Naive B cell (primary cell): ENCODE measurements at regions not wholly inside any gene's neighbourhood (a gene's known extent, or its start where the extent isn't known, plus 50 kb on each side); places are given as distances from the start of the nearest gene placed in this dataset.

Experiments used
- ATAC-seq, 2 donors: fragments of 150-1000 bp; cut with Tn5 transposase; 2 replicates each; pipeline ENCODE4 v1.10.0; 2021; ENCODE audit warnings: low read depth in 2 of 2, mild to moderate bottlenecking in 2 of 2, moderate library complexity in 2 of 2
- DNase-seq: peaks from one replicate; pipeline ENCODE4 v3.0.0; 2022
- H3K27ac Mint-ChIP-seq, 6 donors: one replicate each; pipeline ENCODE4 v1.8.0; 2020 to 2022; ENCODE audit warnings: mild to moderate bottlenecking in 6 of 6, mixed read lengths in 6 of 6, moderate library complexity in 5 of 6, inconsistent platforms in 2 of 6
- H3K27me3 Mint-ChIP-seq, 3 donors: one replicate each; pipeline ENCODE4 v1.8.0; 2021 to 2022; ENCODE audit warnings: mixed read lengths in 3 of 3, mild to moderate bottlenecking in 1 of 3
- H3K36me3 Mint-ChIP-seq, 2 donors: one replicate each; pipeline ENCODE4 v1.8.0; 2020 to 2022; ENCODE audit warnings: mixed read lengths in 2 of 2, inconsistent platforms in 1 of 2, mild to moderate bottlenecking in 1 of 2
- H3K4me1 Mint-ChIP-seq, 3 donors: one replicate each; pipeline ENCODE4 v1.8.0; 2020 to 2022; ENCODE audit warnings: mixed read lengths in 3 of 3, inconsistent platforms in 1 of 3, mild to moderate bottlenecking in 1 of 3, moderate library complexity in 1 of 3
- H3K4me3 Mint-ChIP-seq, 8 donors: one replicate each; pipeline ENCODE4 v1.8.0; 2020 to 2022; ENCODE audit warnings: mild to moderate bottlenecking in 8 of 8, mixed read lengths in 8 of 8, moderate library complexity in 8 of 8, inconsistent platforms in 2 of 8
- H3K9me3 Mint-ChIP-seq, 7 donors: one replicate each; pipeline ENCODE4 v1.8.0; 2020 to 2022; ENCODE audit warnings: mixed read lengths in 7 of 7, mild to moderate bottlenecking in 5 of 7, inconsistent platforms in 2 of 7, moderate library complexity in 1 of 7

- Mint-ChIP-seq H3K27ac (peak overlapping the region in 1 of 6 donors; percentile 1), H3K27me3 (peaks cover 6 to 8% (median 6%) of the 10 kb centered on the region in 3 donors), H3K36me3 (no peaks in the 10 kb centered on the region), H3K4me1 (peaks cover 19 to 24% (median 23%) of the 10 kb centered on the region in 3 donors), H3K4me3 (no peak overlapping the region), H3K9me3 (no peaks in the 10 kb centered on the region)
- no peak for ATAC-seq
- no peak for DNase-seq
Measured at GRCh38 chr2:20526160-20526559, 79.3 kb downstream of the RHOB start.

DNA sequence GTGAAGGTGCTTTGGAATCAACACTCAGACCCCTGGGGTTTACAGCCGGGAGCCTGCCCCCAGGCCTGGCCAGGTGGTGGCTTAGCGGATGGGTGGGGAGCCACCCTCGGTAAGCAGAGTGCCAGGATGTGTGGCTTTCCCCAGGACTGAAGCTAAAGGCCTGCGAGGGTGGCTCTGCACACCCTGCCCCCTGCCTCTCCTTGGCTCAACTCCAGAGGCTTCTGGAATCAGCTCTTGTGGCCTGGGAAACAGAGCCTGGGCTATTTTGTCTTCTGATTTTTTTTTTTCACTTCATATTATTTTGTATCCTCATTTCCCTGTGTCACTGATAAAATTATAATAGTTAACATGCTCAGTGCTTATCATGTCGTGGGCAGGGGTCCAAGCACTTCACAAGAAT is 79.8 kb downstream of the RHOB start:
- DNase-seq (no peak), ATAC-seq (no peak)
- H3K27ac Mint-ChIP-seq: no peak overlapping the region
- no peaks in the 10 kb centered on the region for H3K9me3 Mint-ChIP-seq
- H3K4me3 Mint-ChIP-seq: no peak overlapping the region
- no peaks in the 10 kb centered on the region for H3K36me3 Mint-ChIP-seq
- peaks cover 6 to 8% (median 6%) of the 10 kb centered on the region in 3 donors for H3K27me3 Mint-ChIP-seq
- H3K4me1 Mint-ChIP-seq: peaks cover 19 to 24% (median 23%) of the 10 kb centered on the region in 3 donors

- Mint-ChIP-seq H3K27ac (no peak overlapping the region), H3K9me3 (no peaks in the 10 kb centered on the region), H3K4me3 (no peak overlapping the region), H3K27me3 (peaks cover 3 to 11% (median 6%) of the 10 kb centered on the region in 3 donors), H3K4me1 (peaks cover 16 to 24% (median 17%) of the 10 kb centered on the region in 3 donors), H3K36me3 (no peaks in the 10 kb centered on the region)
- DNase-seq (no peak), ATAC-seq (no peak)
Measured at GRCh38 chr2:20528713-20529112, 81.8 kb downstream of the RHOB start.

GRCh38 chr2:20530520-20530919 is 83.6 kb downstream of the RHOB start:
- peaks cover 0 to 12% (median 12%) of the 10 kb centered on the region in 3 donors for H3K27me3 Mint-ChIP-seq
- H3K4me3 Mint-ChIP-seq: peak overlapping the region in 1 of 8 donors; percentile 44
- peaks cover under 1 to 8% (median 4%) of the 10 kb centered on the region in 3 donors for H3K4me1 Mint-ChIP-seq
- H3K27ac Mint-ChIP-seq: no peak overlapping the region
- DNase-seq (no peak), ATAC-seq (no peak)
- H3K9me3 Mint-ChIP-seq: no peaks in the 10 kb centered on the region
- H3K36me3 Mint-ChIP-seq: no peaks in the 10 kb centered on the region

GRCh38 chr2:20531633-20532262 is 84.9 kb downstream of the RHOB start:
- peaks cover 0 to 7% (median 3%) of the 10 kb centered on the region in 3 donors for H3K4me1 Mint-ChIP-seq
- no peaks in the 10 kb centered on the region for H3K9me3 Mint-ChIP-seq
- no peaks in the 10 kb centered on the region for H3K36me3 Mint-ChIP-seq
- peaks cover 0 to 12% (median 12%) of the 10 kb centered on the region in 3 donors for H3K27me3 Mint-ChIP-seq
- ATAC-seq: no peak
- H3K27ac Mint-ChIP-seq: no peak overlapping the region
- H3K4me3 Mint-ChIP-seq: no peak overlapping the region
- DNase-seq: no peak

GRCh38 chr2:20532634-20533437 is 86.0 kb downstream of the RHOB start:
- H3K27me3 Mint-ChIP-seq: peaks cover 0 to 12% (median 12%) of the 10 kb centered on the region in 3 donors
- ATAC-seq: no peak
- no peak for DNase-seq
- no peaks in the 10 kb centered on the region for H3K36me3 Mint-ChIP-seq
- H3K4me1 Mint-ChIP-seq: peaks cover 0 to 3% (median 0%) of the 10 kb centered on the region in 3 donors
- H3K9me3 Mint-ChIP-seq: no peaks in the 10 kb centered on the region
- no peak overlapping the region for H3K27ac Mint-ChIP-seq
- H3K4me3 Mint-ChIP-seq: no peak overlapping the region

- H3K4me1 Mint-ChIP-seq: no peaks in the 10 kb centered on the region
- no peak overlapping the region for H3K4me3 Mint-ChIP-seq
- no peaks in the 10 kb centered on the region for H3K36me3 Mint-ChIP-seq
- H3K27me3 Mint-ChIP-seq: peaks cover 0 to 15% (median 15%) of the 10 kb centered on the region in 3 donors
- DNase-seq: no peak
- H3K27ac Mint-ChIP-seq: peak overlapping the region in 1 of 6 donors; percentile 42
- no peaks in the 10 kb centered on the region for H3K9me3 Mint-ChIP-seq
- no peak for ATAC-seq
Measured at GRCh38 chr2:20533993-20534622, 87.2 kb downstream of the RHOB start.

GRCh38 chr2:20534913-20535801 is 88.3 kb downstream of the RHOB start:
- no peak for DNase-seq
- peaks cover 0 to 21% (median 19%) of the 10 kb centered on the region in 3 donors for H3K27me3 Mint-ChIP-seq
- ATAC-seq: no peak
- no peak overlapping the region for H3K4me3 Mint-ChIP-seq
- H3K27ac Mint-ChIP-seq: no peak overlapping the region
- no peaks in the 10 kb centered on the region for H3K36me3 Mint-ChIP-seq
- no peaks in the 10 kb centered on the region for H3K4me1 Mint-ChIP-seq
- no peaks in the 10 kb centered on the region for H3K9me3 Mint-ChIP-seq

DNA sequence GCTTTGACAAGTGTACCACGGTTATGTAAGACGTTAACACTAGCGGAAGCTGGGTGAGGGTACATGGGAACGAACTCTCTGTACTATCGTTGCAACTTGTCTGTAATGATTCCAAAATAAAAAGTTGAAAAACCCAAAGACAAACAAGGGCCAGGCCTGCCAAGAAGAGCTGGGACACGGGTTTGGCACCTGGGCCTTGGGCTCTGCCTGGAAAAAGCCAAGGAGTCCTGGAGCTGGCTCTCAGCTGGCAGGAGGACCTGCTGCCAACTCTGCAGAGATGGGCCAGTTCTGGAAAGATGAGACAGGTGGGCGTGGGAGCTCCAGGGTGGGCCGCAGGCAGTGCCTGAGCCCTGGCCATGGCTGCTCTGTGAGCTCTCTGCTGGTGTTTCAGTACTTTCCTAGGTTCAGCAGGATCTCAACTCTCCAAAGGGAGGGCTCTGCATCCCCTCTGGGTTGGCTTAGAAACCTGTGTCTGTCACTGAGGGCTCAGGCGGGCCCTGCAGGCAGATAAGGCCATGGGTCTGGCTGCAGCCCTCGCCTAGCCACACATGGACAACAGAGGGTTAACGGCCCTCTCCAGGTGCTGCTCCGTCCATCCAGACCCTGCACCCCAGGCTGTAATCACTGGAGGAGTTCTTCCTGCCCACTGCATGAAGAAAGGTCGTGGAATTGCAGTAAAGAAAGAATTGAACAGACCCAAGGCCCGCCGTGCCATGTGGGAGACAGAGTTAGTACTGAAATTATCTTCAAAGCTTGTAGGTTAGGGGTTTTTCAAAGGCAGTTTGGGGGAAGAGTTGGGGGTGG is 89.9 kb downstream of the RHOB start:
- ATAC-seq (no peak), DNase-seq (no peak)
- no peaks in the 10 kb centered on the region for H3K4me1 Mint-ChIP-seq
- no peaks in the 10 kb centered on the region for H3K36me3 Mint-ChIP-seq
- H3K27ac Mint-ChIP-seq: peak overlapping the region in 2 of 6 donors; percentile 26 to 74
- H3K9me3 Mint-ChIP-seq: no peaks in the 10 kb centered on the region
- H3K27me3 Mint-ChIP-seq: peaks cover 0 to 30% (median 19%) of the 10 kb centered on the region in 3 donors
- H3K4me3 Mint-ChIP-seq: no peak overlapping the region

DNA sequence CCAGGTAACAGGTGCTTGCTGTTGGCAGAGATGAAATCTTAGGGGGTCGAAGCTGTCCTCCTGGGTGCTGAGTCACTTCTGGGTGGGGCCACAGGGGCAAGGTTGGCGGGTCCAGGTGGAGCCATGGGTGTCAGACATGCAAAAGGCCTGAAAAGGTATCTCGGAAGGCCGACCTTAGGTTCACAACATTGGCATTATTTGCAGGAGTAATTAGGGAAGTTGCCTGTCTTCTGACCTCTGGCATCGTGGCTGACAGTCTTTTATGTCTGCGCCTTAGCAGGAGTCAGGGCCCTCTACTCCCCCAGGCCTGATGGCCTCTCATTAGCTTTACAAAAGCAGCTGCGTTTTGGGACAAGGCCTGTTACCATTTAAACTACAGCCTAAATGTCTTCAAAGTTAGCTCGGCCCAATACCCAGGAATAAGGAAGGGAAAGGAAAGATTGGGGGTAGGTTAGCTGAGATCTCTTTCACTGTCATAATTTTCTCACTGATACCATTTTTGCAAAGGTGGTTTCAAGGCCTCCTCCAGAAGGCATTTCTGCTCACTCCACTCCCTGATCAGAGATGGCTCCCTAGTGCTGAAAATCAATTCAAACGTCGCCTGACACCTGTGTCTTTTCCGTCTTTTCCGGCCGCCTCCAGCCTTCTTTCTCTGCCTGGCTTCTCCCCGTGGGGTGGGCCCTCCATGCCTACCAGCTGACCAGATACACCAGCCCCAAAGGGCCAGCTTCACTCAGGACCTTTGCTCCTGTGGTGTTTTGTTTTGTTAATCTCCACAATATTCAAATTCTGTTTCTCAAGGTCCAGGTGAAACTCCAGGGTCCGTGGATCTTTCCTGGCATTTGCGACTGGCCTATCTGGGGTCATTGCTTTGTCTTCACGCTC is 90.8 kb downstream of the RHOB start:
- H3K4me3 Mint-ChIP-seq: no peak overlapping the region
- no peaks in the 10 kb centered on the region for H3K36me3 Mint-ChIP-seq
- H3K27ac Mint-ChIP-seq: peak overlapping the region in 3 of 6 donors; percentile 2 to 44 (median 28)
- no peaks in the 10 kb centered on the region for H3K4me1 Mint-ChIP-seq
- DNase-seq (no peak), ATAC-seq (no peak)
- H3K9me3 Mint-ChIP-seq: no peaks in the 10 kb centered on the region
- peaks cover 0 to 30% (median 17%) of the 10 kb centered on the region in 3 donors for H3K27me3 Mint-ChIP-seq

DNA sequence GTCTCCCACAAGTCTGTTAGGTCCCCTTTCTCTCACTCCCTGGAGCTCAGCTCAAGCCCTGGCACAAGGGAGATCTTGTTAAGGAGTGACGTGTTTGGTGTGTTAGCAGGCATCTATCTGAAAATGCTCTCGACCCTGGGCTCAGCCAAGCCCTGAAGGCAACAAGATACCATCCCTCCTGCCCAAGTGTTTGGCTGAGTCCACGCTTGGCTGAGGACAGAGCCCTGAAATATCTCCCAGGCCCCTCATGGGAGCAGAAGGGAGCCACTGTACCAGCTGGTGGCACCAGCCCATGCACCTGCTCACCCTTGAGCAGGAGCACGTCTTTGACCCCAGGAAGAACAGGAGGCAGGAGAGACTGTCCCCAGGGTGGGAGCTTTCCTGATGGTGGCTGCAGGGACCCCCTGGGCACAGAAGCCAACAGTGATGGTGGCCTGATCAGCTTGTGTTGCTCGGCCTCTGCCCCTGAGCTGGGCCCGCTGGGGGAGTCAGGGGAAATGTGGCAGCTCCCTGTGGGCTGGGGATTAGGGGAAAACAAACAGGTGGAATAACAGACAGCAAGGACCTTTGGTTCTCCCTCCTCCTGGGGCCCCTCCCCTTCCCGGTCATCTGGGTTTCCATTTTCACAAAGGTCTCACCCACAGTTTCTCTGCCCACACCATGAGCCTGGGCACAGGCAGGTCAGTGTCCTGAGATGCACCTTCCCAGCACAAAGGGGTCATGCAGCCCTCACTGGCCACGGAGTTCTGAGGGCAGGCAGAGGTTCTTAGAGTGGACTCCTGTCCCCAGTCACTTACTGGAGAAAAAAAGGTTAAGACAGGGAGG is 91.6 kb downstream of the RHOB start:
- H3K27me3 Mint-ChIP-seq: peaks cover 0 to 30% (median 13%) of the 10 kb centered on the region in 3 donors
- H3K4me1 Mint-ChIP-seq: no peaks in the 10 kb centered on the region
- H3K9me3 Mint-ChIP-seq: no peaks in the 10 kb centered on the region
- peak overlapping the region in 2 of 6 donors; percentile 28 to 79 for H3K27ac Mint-ChIP-seq
- ATAC-seq (no peak), DNase-seq (no peak)
- no peak overlapping the region for H3K4me3 Mint-ChIP-seq
- no peaks in the 10 kb centered on the region for H3K36me3 Mint-ChIP-seq
